ENCODE measurements at regions not wholly inside any gene's neighbourhood (a gene's known extent, or its start where the extent isn't known, plus 50 kb on each side); places are given as distances from the start of the nearest gene placed in this dataset.
"Not testable (repeated sequence)": the region's sequence is repeated elsewhere in the genome, so short reads cannot be mapped to it uniquely, and the experiment has no call there.

DNA sequence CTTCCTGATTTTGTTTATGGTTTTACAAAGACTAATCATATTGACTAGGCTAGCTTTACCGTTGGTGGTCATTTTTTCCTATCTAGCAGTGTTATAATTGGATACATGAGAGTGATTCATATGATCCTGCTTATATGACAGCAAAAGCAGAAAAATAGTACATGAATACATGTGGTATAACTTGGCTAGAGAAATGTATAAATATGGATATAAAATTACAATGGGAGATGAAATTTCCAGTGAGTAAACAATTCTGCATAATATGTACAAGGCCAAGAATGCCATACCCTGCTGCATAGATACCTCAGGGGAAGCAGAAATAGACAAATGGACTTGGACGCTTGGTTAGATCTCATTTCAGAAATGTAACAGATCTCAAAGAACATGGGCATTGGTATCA, 103.1 kb downstream of the DTWD1 start:
- no peak for DNase-seq
- Mint-ChIP-seq H3K36me3 (ENCODE audit: low read depth) (no peaks in the 10 kb centered on the region), H3K9me3 (ENCODE audit: low read depth) (peaks cover 14% of the 10 kb centered on the region), H3K4me1 (no peaks in the 10 kb centered on the region), H3K27ac (no peak overlapping the region), H3K27me3 (peaks cover 5% of the 10 kb centered on the region), H3K4me3 (no peak overlapping the region)
- CTCF ChIA-PET, result interaction anchor here (1.1 kb wide), 1 partner anchor 12 kb away, joined by 3 read pairs; no protein-coding TSS in a partner anchor
- intact Hi-C loops (cut with DNase I, micrococcal nuclease), result no loop called here
- POLR2A ChIA-PET, result no interaction called here
- ATAC-seq, result no peak

DNA sequence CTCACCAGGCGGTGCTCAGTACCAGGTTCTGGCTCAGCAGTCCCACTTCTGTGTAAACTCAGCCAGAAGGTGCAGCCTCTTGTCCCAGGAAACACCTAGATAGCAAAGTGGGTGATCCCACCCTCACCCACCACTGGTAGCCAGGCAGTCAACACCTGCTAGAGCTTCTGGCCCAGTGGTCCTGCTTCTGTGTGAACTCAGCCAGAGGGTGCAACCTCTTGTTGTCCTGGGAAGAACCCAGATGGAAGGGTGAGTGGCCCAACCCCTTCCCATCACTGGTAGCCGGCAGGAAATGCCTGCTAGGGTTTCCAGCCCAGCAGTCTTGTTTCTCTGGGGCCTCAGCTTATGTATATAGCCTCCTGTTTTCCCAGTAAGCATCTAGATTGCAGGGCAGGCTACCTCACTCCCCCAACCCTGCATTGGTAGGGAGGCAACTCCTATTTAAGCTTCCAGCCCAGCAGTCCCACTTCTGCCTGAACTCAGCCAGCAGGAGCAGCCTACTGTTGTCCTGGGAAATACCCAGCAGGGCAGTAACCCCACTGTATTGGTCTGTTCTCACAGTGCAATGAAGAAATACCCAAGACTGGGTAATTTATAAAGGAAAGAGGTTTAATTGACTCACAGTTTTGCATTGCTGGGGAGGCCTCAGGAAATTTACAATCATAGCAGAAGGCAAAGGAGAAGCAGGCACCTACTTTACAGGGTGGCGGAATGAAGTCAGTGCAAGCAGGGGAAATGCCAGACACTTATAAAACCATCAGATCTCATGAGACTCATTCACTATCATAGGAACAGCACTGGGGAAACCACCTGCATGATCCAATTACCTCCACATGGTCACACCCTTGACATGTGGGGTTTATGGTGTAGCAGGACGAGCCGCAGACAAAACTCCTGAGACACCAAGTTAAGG, 110.6 kb downstream of the DTWD1 start:
- Mint-ChIP-seq H3K4me1 (no peaks in the 10 kb centered on the region), H3K9me3 (ENCODE audit: low read depth) (peaks cover 5% of the 10 kb centered on the region), H3K4me3 (no peak overlapping the region), H3K36me3 (ENCODE audit: low read depth) (no peaks in the 10 kb centered on the region), H3K27me3 (no peaks in the 10 kb centered on the region), H3K27ac (no peak overlapping the region)
- ChIA-PET POLR2A (interaction anchor here (0.6 kb wide), 1 partner anchor 14 kb away, joined by 3 read pairs; no protein-coding TSS in a partner anchor), CTCF (no interaction called here)
- ATAC-seq, result no peak
- intact Hi-C loops (cut with DNase I, micrococcal nuclease), result loop anchor here in 1 of 2 experiments (10.0 kb wide), 1 partner anchor 57 kb away; no protein-coding TSS in a partner anchor
- no peak for DNase-seq

DNA sequence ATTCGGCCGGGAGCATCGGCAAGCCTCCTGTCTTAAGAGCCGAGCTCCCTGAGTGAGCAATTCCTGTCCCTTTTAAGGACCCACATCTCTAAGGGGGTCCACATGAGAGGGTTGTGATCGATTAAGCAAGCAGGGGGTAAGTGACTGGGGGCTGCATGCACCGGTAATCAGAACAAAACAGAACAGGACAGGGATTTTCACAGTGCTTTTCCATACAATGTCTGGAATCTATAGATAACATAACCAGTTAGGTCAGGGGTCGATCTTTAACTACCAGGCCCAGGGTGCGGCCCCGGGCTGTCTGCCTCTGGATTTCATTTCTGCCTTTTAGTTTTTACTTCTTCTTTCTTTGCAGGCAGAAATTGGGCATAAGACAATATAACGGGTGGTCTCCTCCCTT, 111.3 kb downstream of the DTWD1 start:
- POLR2A ChIA-PET; H3K4me1 Mint-ChIP-seq; H3K4me3 Mint-ChIP-seq; H3K9me3 Mint-ChIP-seq (ENCODE audit: low read depth); H3K27me3 Mint-ChIP-seq; CTCF ChIA-PET; ATAC-seq; DNase-seq; H3K36me3 Mint-ChIP-seq (ENCODE audit: low read depth); H3K27ac Mint-ChIP-seq: not testable (repeated sequence)
- intact Hi-C loops (cut with DNase I, micrococcal nuclease), result loop anchor here in 1 of 2 experiments (10.0 kb wide), 1 partner anchor 57 kb away; no protein-coding TSS in a partner anchor

DNA sequence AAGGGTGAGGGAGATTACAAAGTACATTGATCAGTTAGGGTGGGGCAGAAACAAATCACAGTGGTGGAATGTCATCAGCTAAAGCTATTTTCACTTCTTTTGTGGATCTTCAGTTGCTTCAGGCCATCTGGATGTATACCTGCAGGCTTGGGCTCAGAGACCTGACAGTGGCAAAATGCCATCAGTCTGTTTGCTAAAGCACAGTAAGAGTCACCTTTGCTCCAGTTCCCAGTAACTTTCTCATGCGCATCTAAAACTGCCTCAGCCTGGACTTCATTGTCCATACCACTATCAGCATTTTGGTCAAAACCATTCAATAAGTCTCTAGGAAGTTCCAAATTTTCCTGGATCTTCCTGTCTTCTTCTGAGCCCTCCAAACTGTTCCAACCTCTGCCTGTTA, 113.2 kb downstream of the DTWD1 start:
- POLR2A ChIA-PET; H3K36me3 Mint-ChIP-seq (ENCODE audit: low read depth); ATAC-seq; CTCF ChIA-PET; H3K27ac Mint-ChIP-seq; DNase-seq; H3K4me3 Mint-ChIP-seq; H3K27me3 Mint-ChIP-seq; H3K4me1 Mint-ChIP-seq; H3K9me3 Mint-ChIP-seq (ENCODE audit: low read depth): not testable (repeated sequence)
- intact Hi-C loops (cut with DNase I, micrococcal nuclease), result loop anchor here in 1 of 2 experiments (10.0 kb wide), 1 partner anchor 59 kb away; no protein-coding TSS in a partner anchor

DNA sequence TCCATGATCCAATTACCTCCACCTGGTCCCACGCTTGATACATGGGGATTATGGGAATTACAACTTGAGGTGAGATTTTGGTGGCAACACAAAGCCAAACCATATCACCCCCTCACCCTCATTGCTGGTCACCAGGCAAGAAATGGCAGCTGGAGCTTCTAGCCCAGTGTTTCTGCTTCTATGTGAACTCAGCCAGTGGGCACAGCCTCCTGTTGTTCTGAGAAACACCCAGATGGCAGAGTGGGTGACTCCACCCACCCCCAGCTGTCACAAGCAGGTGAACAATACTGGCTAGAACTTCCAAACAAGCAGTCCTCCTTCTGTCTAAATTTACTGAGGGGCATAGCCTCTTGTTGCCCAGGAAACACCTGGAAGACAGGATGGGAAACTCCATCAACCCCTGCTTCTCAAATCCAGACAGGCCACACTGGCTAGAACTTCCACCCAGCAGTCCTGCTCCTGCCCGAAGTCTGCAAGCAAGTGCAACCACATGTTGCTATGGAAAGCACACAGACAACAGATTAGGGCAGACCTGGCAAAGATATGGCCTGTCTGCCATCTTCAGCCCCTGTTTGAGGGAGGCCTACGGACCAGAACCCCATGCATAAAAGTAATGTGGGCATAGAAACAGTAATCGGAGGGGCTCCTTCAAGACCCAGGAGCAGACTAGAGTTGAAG, 114.1 kb downstream of the DTWD1 start:
- H3K27ac Mint-ChIP-seq, result no peak overlapping the region
- POLR2A ChIA-PET, result no interaction called here
- no peak for DNase-seq
- intact Hi-C loops (cut with DNase I, micrococcal nuclease), result loop anchor here in 1 of 2 experiments (10.0 kb wide), 1 partner anchor 60 kb away; no protein-coding TSS in a partner anchor
- H3K4me1 Mint-ChIP-seq, result no peaks in the 10 kb centered on the region
- peaks cover 2% of the 10 kb centered on the region for H3K27me3 Mint-ChIP-seq
- ATAC-seq, result no peak
- H3K4me3 Mint-ChIP-seq, result no peak overlapping the region
- H3K36me3 Mint-ChIP-seq (ENCODE audit: low read depth), result no peaks in the 10 kb centered on the region
- CTCF ChIA-PET, result no interaction called here
- no peaks in the 10 kb centered on the region for H3K9me3 Mint-ChIP-seq (ENCODE audit: low read depth)

DNA sequence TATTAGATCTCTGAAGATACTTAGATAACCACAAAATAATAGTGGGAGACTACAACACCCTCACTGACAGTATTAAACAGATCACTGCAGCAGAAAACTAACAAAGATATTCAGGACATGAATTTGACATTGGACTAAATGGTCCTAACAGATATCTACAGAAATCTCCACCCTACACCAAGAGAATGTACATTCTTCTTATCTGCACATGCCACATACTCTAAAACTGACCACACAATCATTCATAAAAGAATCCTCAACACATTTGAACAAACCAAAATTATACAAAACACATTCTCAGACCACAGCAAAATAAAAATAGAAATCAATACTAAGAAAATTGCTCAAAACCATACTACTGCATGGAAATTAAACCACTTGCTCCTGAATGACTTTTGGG, 116.3 kb downstream of the DTWD1 start:
- H3K4me1 Mint-ChIP-seq, result no peaks in the 10 kb centered on the region
- H3K27me3 Mint-ChIP-seq, result peaks cover 2% of the 10 kb centered on the region
- ATAC-seq, result no peak
- intact Hi-C loops (cut with DNase I, micrococcal nuclease), result loop anchor here in 1 of 2 experiments (10.0 kb wide), 1 partner anchor 62 kb away; no protein-coding TSS in a partner anchor
- no peaks in the 10 kb centered on the region for H3K9me3 Mint-ChIP-seq (ENCODE audit: low read depth)
- CTCF ChIA-PET, result no interaction called here
- DNase-seq, result no peak
- POLR2A ChIA-PET, result no interaction called here
- H3K36me3 Mint-ChIP-seq (ENCODE audit: low read depth), result no peaks in the 10 kb centered on the region
- H3K4me3 Mint-ChIP-seq, result no peak overlapping the region
- H3K27ac Mint-ChIP-seq, result no peak overlapping the region

DNA sequence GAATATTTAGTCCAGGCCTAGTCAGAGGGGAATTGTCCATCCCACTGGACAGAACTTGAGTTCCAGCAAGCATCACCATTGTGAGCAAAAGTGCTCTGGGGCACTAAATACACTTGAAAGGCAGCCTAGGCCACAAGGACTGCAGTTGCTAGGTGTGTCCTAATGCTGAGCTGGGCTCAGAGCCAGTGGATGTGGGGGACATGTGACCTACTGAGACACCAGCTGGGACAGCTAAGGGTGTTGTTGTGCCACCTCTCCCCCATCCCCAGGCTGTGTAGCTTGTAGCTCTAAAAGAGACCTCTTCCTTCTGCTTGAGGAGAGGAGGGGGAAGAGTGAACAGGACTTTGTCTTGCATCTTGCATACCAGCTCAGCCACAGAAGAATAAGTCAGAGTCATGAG, 120.9 kb downstream of the DTWD1 start:
- Mint-ChIP-seq H3K27me3 (peaks cover 2% of the 10 kb centered on the region), H3K36me3 (ENCODE audit: low read depth) (no peaks in the 10 kb centered on the region), H3K9me3 (ENCODE audit: low read depth) (no peaks in the 10 kb centered on the region), H3K27ac (no peak overlapping the region), H3K4me3 (no peak overlapping the region), H3K4me1 (no peaks in the 10 kb centered on the region)
- CTCF ChIA-PET, result interaction anchor here (0.7 kb wide), 1 partner anchor 307 kb away, joined by 3 read pairs; no protein-coding TSS in a partner anchor
- ATAC-seq (no peak), DNase-seq (no peak)
- POLR2A ChIA-PET, result no interaction called here
- intact Hi-C loops (cut with DNase I, micrococcal nuclease), result no loop called here

DNA sequence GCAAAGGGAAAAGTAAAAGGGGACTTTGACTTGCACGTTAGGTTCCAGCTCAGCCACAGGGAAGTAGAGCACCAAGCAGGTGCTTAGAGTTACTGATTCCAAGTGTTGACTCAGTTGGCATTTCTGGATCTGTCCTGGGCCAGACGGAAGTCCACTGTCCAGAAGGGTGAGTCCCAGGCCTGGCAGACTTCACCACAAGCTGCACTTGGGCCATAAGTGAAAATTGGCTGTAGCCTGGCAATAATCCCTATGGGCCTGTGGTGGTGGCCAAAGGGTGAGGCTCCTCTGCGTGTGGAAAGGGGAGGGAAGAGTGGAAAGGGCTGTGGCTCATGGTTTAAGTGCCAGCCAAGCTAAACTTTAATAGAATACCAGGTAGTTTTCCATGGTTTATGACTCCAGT, 121.5 kb downstream of the DTWD1 start:
- no peak overlapping the region for H3K27ac Mint-ChIP-seq
- intact Hi-C loops (cut with DNase I, micrococcal nuclease), result no loop called here
- ChIA-PET POLR2A (no interaction called here), CTCF (interaction anchor here (0.7 kb wide), 1 partner anchor 306 kb away, joined by 3 read pairs; no protein-coding TSS in a partner anchor)
- no peaks in the 10 kb centered on the region for H3K9me3 Mint-ChIP-seq (ENCODE audit: low read depth)
- H3K4me3 Mint-ChIP-seq, result no peak overlapping the region
- no peaks in the 10 kb centered on the region for H3K36me3 Mint-ChIP-seq (ENCODE audit: low read depth)
- no peak for ATAC-seq
- no peak for DNase-seq
- no peaks in the 10 kb centered on the region for H3K4me1 Mint-ChIP-seq
- H3K27me3 Mint-ChIP-seq, result peaks cover 2% of the 10 kb centered on the region

DNA sequence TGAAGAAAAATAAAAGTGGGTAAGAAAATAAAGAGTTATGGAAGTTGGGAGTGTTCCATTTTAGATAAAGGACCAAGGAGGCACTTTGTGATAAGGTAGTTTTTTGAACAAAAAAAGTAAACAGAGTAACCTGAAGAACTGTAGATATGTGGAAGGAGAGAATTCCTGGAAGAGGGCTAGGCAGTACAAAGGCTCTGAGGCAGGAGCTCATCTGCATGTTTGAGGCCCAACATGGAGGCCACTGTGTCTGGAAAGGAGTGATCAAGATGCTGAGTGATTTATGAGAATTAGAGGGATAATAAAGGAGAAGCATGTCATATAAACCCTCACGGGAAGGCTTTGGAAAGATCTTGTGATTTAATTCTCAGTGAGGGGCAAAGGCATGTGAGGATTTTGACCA, 126.5 kb downstream of the DTWD1 start:
- intact Hi-C loops (cut with DNase I, micrococcal nuclease), result no loop called here
- H3K9me3 Mint-ChIP-seq (ENCODE audit: low read depth), result no peaks in the 10 kb centered on the region
- CTCF ChIA-PET, result no interaction called here
- POLR2A ChIA-PET, result no interaction called here
- peaks cover 2% of the 10 kb centered on the region for H3K27me3 Mint-ChIP-seq
- DNase-seq, result no peak
- no peak overlapping the region for H3K27ac Mint-ChIP-seq
- H3K4me1 Mint-ChIP-seq, result no peaks in the 10 kb centered on the region
- ATAC-seq, result no peak
- no peaks in the 10 kb centered on the region for H3K36me3 Mint-ChIP-seq (ENCODE audit: low read depth)
- no peak overlapping the region for H3K4me3 Mint-ChIP-seq

DNA sequence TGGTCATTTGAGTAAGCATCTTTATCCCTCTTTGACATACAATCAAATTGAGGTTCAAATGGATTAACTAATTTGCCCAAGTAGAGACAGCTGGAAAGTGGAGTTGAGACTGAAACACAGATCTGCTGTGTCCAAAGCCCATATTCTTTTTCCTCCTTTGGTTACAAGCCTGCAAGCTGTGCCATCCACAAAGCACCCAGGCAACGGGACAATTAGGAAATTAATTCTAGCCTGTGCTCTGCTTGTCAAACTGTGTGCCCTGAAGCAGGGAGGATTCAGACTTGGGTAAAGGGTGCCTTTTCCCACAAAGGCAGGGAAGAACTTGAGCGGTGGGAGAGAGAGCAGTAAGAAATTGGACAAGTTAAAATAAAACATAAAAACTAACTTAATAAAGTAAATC, 127.9 kb downstream of the DTWD1 start:
- Mint-ChIP-seq H3K27me3 (peaks cover 2% of the 10 kb centered on the region), H3K4me3 (no peak overlapping the region), H3K9me3 (ENCODE audit: low read depth) (no peaks in the 10 kb centered on the region), H3K36me3 (ENCODE audit: low read depth) (no peaks in the 10 kb centered on the region), H3K27ac (no peak overlapping the region), H3K4me1 (no peaks in the 10 kb centered on the region)
- ChIA-PET POLR2A (no interaction called here), CTCF (no interaction called here)
- no peak for ATAC-seq
- intact Hi-C loops (cut with DNase I, micrococcal nuclease), result no loop called here
- DNase-seq, result no peak

DNA sequence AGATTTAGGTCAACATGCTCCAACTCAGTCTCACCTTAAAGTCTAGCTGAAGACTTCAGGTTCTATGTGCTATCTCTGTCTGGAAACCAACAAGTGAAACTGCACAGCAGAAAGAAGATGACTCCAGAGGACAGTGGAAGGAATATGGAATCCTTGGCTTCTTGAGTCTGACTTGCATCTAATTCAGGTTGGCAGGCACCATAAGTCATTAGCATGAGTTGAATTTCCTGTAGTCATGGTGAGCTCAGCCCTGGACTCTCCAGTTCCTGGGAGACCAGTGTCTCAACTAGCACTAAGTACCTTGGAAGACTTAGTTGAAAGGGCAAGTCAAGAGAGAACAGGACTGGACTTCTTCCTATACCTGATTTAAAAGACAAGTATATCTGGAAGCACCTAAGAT, 129.7 kb downstream of the DTWD1 start:
- ChIA-PET POLR2A (no interaction called here), CTCF (interaction anchor here (0.7 kb wide), 1 partner anchor 133 kb away, joined by 4 read pairs; no protein-coding TSS in a partner anchor)
- no peaks in the 10 kb centered on the region for H3K36me3 Mint-ChIP-seq (ENCODE audit: low read depth)
- no peak overlapping the region for H3K4me3 Mint-ChIP-seq
- peaks cover 2% of the 10 kb centered on the region for H3K27me3 Mint-ChIP-seq
- no peak for DNase-seq
- ATAC-seq, result no peak
- H3K9me3 Mint-ChIP-seq (ENCODE audit: low read depth), result no peaks in the 10 kb centered on the region
- intact Hi-C loops (cut with DNase I, micrococcal nuclease), result no loop called here
- H3K4me1 Mint-ChIP-seq, result no peaks in the 10 kb centered on the region
- no peak overlapping the region for H3K27ac Mint-ChIP-seq

DNA sequence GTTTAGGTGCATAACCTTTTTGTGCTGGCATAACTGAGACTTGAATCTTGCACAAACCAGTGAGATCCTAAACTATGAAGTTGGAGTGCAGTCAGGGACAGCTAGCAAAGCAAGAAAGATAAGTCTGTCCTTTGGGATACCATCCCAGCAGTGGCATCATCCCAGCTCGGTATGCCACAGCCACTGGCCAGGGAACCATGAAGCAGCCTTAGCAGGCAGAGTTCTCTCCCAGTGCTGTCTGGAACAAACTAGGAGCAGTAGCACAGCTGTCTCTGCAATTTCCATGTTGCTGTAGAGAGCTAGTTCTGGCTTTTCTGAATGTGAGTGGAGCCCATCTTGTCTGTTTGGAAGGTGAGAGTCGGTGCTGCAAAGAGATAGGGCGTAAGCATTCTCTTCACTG, 130.3 kb downstream of the DTWD1 start:
- no peaks in the 10 kb centered on the region for H3K4me1 Mint-ChIP-seq
- H3K9me3 Mint-ChIP-seq (ENCODE audit: low read depth), result no peaks in the 10 kb centered on the region
- CTCF ChIA-PET, result interaction anchor here (0.7 kb wide), 1 partner anchor 133 kb away, joined by 4 read pairs; no protein-coding TSS in a partner anchor
- peaks cover 2% of the 10 kb centered on the region for H3K27me3 Mint-ChIP-seq
- intact Hi-C loops (cut with DNase I, micrococcal nuclease), result no loop called here
- ATAC-seq, result no peak
- DNase-seq, result no peak
- POLR2A ChIA-PET, result no interaction called here
- no peaks in the 10 kb centered on the region for H3K36me3 Mint-ChIP-seq (ENCODE audit: low read depth)
- H3K4me3 Mint-ChIP-seq, result no peak overlapping the region
- H3K27ac Mint-ChIP-seq, result no peak overlapping the region

Data from activated CD4-positive, alpha-beta T cell treated with anti-CD3 and anti-CD28 coated beads for 36 hours (primary cell).